ENCODE measurements at regions not wholly inside any gene's neighbourhood (a gene's known extent, or its start where the extent isn't known, plus 50 kb on each side); places are given as distances from the start of the nearest gene placed in this dataset.

DNA sequence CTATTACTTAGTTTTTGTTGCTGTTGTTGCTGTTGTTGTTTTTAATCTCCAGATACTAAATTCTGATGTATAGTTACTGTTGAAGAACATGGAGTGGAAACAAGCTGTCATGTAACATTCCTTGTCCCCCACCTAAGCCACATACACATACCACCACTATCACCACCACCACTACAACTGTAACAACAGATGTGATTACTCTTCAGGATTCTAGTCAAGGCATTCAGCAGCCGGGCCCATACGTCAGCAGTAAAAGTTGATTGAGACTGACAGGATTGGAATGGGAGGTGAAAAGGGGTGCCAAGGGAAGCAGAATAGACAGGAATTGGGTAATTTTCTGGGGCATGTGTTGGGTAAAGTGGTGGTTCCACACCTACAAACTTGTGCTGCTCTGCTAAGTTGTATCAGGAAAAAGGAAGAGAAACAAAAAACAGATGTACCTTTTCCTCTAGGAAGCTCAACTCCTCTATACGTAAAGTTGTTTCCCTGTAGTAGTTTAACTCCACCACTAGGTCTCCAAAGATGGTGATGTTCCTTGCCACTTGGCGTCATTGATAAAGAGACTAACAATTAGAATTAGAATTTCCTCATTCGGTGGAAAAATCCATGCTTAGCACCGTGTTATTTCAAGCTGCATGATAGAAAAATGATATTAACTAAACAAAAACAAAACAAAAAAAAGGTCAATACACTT, 138.6 kb downstream of the ARRDC3 start:
- no peak overlapping the region for H2AFZ ChIP-seq (ENCODE audit: low read depth, low read length)
- TF ChIP-seq SMC3 (conservative IDR thresholded peaks at IDR 0.05; ENCODE audit: poor library complexity), result no peak
- no peak overlapping the region for H3K9ac ChIP-seq (ENCODE audit: low read length)
- H3K9me3 ChIP-seq (ENCODE audit: low read length), result no peaks in the 10 kb centered on the region
- H3K36me3 ChIP-seq (ENCODE audit: insufficient read depth, low read length), result no peaks in the 10 kb centered on the region
- H3K27me3 ChIP-seq (ENCODE audit: insufficient read depth, low read depth, low read length), result no peaks in the 10 kb centered on the region
- H3K79me2 ChIP-seq (replicated peaks; ENCODE audit: insufficient read depth, low read length), result no peaks in the 10 kb centered on the region
- H3K4me2 ChIP-seq (ENCODE audit: low read length), result no peak overlapping the region
- no peaks in the 10 kb centered on the region for H3F3A ChIP-seq (ENCODE audit: insufficient read depth, low read length, poor library complexity, severe bottlenecking)
- H4K20me1 ChIP-seq (ENCODE audit: insufficient read depth), result no peaks in the 10 kb centered on the region
- no peak overlapping the region for H3K27ac ChIP-seq (ENCODE audit: low read length)
- H3K9me2 ChIP-seq (ENCODE audit: insufficient read depth, low read length), result no peaks in the 10 kb centered on the region
- no peak overlapping the region for H3K4me3 ChIP-seq (ENCODE audit: low read length)

DNA sequence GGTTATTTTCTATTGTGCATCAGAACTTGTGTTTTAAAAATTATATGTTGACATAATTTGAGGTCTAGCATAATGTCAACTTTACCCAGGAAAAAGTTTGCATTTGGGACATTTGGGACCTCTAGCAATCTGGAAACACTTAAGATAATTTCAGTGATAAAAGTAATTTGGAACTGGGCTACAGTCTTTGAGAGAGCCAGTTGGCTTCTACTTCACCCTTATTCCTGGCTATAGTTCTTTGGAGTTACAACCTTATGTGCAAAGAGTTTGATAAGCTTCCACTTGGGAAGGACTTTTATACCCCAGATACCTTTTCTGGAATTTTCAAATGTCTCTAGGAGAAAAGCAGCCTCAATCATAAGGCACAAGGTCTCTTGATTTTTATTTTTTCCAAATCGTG, 139.3 kb downstream of the ARRDC3 start:
- no peaks in the 10 kb centered on the region for H4K20me1 ChIP-seq (ENCODE audit: insufficient read depth)
- no peak overlapping the region for H3K4me2 ChIP-seq (ENCODE audit: low read length)
- no peaks in the 10 kb centered on the region for H3K79me2 ChIP-seq (replicated peaks; ENCODE audit: insufficient read depth, low read length)
- TF ChIP-seq, protein P1, sequence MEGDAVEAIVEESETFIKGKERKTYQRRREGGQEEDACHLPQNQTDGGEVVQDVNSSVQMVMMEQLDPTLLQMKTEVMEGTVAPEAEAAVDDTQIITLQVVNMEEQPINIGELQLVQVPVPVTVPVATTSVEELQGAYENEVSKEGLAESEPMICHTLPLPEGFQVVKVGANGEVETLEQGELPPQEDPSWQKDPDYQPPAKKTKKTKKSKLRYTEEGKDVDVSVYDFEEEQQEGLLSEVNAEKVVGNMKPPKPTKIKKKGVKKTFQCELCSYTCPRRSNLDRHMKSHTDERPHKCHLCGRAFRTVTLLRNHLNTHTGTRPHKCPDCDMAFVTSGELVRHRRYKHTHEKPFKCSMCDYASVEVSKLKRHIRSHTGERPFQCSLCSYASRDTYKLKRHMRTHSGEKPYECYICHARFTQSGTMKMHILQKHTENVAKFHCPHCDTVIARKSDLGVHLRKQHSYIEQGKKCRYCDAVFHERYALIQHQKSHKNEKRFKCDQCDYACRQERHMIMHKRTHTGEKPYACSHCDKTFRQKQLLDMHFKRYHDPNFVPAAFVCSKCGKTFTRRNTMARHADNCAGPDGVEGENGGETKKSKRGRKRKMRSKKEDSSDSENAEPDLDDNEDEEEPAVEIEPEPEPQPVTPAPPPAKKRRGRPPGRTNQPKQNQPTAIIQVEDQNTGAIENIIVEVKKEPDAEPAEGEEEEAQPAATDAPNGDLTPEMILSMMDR (IDR thresholded peaks at IDR 0.05; ENCODE audit: poor library complexity, severe bottlenecking), result no peak
- TF ChIP-seq EZH2 (IDR thresholded peaks at IDR 0.05; ENCODE audit: borderline replicate concordance, insufficient read depth, low read length, poor library complexity, severe bottlenecking), result no peak
- no peak for TF ChIP-seq RAD21 (conservative IDR thresholded peaks at IDR 0.05)
- no peak for TF ChIP-seq POLR2AphosphoS5 (IDR thresholded peaks at IDR 0.05)
- no peak for TF ChIP-seq SMC3 (conservative IDR thresholded peaks at IDR 0.05; ENCODE audit: poor library complexity)
- TF ChIP-seq, protein P2, sequence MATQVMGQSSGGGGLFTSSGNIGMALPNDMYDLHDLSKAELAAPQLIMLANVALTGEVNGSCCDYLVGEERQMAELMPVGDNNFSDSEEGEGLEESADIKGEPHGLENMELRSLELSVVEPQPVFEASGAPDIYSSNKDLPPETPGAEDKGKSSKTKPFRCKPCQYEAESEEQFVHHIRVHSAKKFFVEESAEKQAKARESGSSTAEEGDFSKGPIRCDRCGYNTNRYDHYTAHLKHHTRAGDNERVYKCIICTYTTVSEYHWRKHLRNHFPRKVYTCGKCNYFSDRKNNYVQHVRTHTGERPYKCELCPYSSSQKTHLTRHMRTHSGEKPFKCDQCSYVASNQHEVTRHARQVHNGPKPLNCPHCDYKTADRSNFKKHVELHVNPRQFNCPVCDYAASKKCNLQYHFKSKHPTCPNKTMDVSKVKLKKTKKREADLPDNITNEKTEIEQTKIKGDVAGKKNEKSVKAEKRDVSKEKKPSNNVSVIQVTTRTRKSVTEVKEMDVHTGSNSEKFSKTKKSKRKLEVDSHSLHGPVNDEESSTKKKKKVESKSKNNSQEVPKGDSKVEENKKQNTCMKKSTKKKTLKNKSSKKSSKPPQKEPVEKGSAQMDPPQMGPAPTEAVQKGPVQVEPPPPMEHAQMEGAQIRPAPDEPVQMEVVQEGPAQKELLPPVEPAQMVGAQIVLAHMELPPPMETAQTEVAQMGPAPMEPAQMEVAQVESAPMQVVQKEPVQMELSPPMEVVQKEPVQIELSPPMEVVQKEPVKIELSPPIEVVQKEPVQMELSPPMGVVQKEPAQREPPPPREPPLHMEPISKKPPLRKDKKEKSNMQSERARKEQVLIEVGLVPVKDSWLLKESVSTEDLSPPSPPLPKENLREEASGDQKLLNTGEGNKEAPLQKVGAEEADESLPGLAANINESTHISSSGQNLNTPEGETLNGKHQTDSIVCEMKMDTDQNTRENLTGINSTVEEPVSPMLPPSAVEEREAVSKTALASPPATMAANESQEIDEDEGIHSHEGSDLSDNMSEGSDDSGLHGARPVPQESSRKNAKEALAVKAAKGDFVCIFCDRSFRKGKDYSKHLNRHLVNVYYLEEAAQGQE (IDR thresholded peaks at IDR 0.05; ENCODE audit: borderline replicate concordance), result no peak
- TF ChIP-seq MXI1 (conservative IDR thresholded peaks at IDR 0.05; ENCODE audit: poor library complexity, severe bottlenecking), result no peak
- no peak for TF ChIP-seq TAF1 (IDR thresholded peaks at IDR 0.05; ENCODE audit: low read depth)
- TF ChIP-seq EP300 (conservative IDR thresholded peaks at IDR 0.05; ENCODE audit: poor library complexity, severe bottlenecking), result no peak
- no peaks in the 10 kb centered on the region for H3K27me3 ChIP-seq (ENCODE audit: insufficient read depth, low read depth, low read length)
- H3K4me3 ChIP-seq (ENCODE audit: low read length), result no peak overlapping the region
- H3K27ac ChIP-seq (ENCODE audit: low read length), result no peak overlapping the region
- H3K9me3 ChIP-seq (ENCODE audit: low read length), result no peaks in the 10 kb centered on the region
- no peak overlapping the region for H2AFZ ChIP-seq (ENCODE audit: low read depth, low read length)
- no peaks in the 10 kb centered on the region for H3K36me3 ChIP-seq (ENCODE audit: insufficient read depth, low read length)
- no peaks in the 10 kb centered on the region for H3K9me2 ChIP-seq (ENCODE audit: insufficient read depth, low read length)
- no peaks in the 10 kb centered on the region for H3F3A ChIP-seq (ENCODE audit: insufficient read depth, low read length, poor library complexity, severe bottlenecking)
- H3K9ac ChIP-seq (ENCODE audit: low read length), result no peak overlapping the region
